Pons (tissue), 1 donor: ENCODE measurements at regions not wholly inside any gene's neighbourhood (a gene's known extent, or its start where the extent isn't known, plus 50 kb on each side); places are given as distances from the start of the nearest gene placed in this dataset.

Experiments
- DNase-seq: peaks from one replicate; pipeline ENCODE4 v3.0.0-alpha.2; 2016; ENCODE audit warnings: low spot score

- no peak for DNase-seq
Observed at GRCh38 chr1:4137621-4138415, 237.7 kb upstream of the C1orf174 start.

DNA sequence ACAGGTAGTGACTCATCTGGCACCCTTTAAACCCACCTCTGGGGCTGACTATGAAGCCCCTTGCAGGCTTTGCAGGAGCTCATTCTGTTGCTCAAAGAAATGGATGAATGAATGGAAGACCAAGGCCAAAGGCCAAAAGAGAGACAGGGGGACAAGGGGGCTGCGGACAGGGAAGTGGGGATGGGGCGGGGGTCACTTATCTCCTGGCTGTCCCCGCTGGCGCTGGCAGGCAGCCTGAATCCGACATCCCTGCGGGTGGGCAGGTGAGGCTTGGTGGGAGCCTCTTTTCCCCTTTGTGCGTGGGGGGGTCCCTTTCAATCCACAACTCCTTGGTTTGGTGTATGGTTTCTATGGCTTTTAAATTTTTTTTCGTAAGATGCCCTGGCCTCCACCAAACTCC is 239.6 kb upstream of the C1orf174 start:
- no peak for DNase-seq

GRCh38 chr1:4140241-4140640 is 240.2 kb upstream of the C1orf174 start:
- DNase-seq, result no peak

GRCh38 chr1:4140821-4141220 is 240.7 kb upstream of the C1orf174 start:
- no peak for DNase-seq

DNA sequence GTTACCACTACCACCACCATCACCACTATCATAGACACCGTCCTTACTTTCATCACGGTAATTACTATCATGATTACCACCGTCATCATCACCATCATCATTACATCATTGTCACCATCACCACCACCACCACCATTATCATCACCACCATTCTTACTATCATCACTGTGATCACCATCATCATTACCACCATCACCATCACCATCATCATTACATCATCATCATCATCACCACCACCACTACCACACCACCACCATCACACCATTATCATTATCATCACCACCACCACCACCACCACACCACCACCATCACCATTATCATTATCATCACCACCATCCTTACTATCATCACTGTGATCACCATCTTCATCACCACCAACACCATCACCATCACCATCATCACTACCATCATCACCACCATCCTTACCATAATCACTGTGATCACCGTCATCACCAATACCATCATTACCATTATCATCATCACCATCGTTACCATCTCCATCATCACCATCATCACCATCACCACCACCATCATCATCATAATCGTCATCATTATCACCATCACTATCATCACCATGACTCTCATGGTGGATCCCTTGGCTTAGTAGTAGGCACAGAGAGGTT is 244.4 kb upstream of the C1orf174 start:
- no peak for DNase-seq

GRCh38 chr1:4146101-4146500 is 246.0 kb upstream of the C1orf174 start:
- no peak for DNase-seq

GRCh38 chr1:4146614-4147013 is 246.5 kb upstream of the C1orf174 start:
- no peak for DNase-seq

- peak; percentile 37 for DNase-seq
Observed at GRCh38 chr1:4147509-4147908, 247.4 kb upstream of the C1orf174 start.

- DNase-seq, result no peak
Observed at GRCh38 chr1:4149281-4149680, 249.2 kb upstream of the C1orf174 start.

DNA sequence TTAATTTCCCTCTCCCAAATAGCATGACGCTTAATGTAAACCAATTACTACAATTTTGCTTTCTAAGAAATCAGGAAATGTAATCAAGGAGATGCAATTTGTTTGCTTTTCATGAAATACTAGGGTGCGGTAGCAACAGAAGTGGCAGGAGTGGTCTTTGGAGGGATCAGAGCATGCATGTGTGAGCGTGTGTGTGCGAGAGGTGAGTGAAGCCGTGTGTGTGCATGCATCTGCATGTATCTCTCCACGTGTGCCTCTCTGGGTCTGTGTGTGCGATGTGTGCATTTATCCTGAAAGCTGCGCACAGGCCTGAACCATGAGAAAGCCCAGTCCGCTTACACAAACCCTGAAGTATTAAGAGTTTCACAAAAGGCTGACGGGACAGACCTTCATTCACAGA is 249.8 kb upstream of the C1orf174 start:
- DNase-seq, result no peak

DNA sequence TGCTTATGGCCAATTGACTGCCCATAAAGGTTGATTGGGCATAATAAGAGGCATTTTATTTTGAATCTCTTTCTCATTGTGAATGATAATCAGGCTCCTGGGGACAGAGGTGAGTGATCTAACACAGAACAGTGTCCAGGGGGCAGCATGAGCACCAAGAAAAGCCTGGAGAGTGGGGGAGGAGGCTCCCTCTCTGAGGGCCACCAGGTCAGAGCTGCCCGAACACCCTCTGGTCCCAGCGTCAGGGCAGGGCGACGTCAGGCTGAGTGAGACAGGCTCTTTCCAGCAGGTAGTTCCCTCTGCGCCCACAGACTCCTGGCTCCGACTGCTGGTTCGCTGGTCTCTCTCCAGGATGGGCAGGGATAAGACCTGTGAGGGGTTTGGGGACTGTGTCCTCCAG is 250.2 kb upstream of the C1orf174 start:
- DNase-seq, result no peak

DNA sequence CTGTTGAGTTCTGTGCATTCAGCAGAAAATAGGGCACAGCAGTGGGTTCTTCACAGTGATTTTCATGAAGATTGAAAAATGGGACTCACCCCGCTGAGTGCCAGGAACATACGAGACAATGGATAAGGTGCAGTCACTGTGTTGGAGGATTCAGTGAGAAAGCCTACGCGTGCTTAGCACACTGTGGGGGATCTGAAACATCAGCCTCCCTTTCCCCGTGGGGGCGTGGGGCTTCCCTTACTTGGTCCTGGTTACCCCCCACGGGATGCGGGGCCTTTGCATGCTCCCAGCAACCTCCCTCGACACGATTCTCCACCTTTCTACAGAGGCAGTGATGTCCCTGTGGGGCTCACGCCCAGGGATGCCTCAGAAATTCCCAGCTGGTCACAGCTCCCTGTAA is 252.2 kb upstream of the C1orf174 start:
- DNase-seq, result no peak

DNA sequence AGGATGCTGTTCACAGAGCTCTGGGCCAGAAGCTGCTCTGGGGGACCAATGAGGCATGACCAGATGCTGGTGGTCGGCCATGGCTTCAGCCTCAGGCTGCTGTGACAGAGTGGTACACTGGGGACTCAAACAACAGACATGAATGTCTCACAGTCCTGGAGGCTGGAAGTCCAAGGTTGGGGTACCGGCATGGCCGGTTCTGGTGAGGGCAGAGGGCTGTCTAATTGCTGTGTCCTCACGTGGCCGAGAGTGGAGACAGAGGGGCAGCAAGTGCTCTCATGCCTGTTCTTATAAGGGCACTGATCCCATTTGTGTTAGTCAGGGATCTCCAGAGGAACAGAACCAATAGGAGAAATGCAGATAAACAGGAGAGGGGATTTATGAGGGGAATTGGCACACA is 253.5 kb upstream of the C1orf174 start:
- DNase-seq, result no peak

DNA sequence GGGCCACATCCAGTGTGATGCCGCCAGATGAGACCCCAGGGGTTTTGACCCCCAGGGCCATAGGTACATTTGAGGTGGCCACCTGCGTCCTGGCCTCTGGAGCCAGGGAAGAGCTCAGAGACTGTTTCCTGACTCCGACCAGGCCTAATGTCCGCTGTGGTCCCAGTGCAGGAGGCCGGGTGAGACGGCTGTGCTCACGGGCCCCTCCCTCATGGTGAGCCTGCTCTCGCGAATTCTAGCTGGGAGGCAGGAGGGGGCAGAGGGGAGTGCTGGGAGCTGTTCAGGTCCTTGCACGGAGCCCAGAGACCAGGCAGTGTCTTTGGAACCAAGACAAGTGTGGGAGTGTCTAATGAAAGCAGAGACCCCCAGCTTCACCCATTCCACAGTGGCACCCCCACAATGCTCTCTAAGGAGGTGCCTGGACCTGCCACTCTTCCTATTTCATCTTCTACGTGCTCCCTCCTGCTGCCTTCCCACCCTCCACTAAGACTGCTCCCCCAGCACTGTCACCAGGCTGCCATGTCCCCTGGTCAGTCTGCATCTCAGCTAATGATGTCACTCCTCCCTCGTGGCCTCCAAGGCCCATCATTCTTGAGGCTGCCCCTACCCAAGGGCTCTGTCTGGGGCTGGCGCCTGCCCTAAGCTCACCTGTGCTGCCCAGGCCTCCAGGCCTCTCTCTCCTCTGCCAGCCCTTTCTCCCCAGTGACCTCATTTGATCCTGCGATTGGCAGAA is 256.3 kb upstream of the C1orf174 start:
- no peak for DNase-seq

DNA sequence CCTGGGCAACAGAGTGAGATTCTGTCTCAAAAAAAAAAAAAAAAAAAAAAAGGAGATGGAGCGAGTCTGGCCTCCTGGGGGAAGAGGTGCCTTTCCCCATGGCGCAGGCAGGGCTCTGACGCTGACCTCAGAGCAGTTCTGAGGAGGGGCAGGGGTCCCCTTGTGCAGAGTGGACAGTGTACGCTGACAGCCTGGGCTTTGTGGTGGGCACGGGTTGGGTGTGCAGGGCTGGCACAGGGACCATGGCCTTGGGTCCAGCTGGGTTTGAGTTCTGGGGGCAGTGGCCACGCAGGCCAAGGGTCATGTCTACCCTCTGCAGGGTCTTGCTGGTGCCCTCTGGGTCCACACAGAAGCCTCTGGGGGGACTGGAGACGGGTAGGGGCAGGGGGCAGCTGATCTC is 260.1 kb upstream of the C1orf174 start:
- DNase-seq, result no peak

DNA sequence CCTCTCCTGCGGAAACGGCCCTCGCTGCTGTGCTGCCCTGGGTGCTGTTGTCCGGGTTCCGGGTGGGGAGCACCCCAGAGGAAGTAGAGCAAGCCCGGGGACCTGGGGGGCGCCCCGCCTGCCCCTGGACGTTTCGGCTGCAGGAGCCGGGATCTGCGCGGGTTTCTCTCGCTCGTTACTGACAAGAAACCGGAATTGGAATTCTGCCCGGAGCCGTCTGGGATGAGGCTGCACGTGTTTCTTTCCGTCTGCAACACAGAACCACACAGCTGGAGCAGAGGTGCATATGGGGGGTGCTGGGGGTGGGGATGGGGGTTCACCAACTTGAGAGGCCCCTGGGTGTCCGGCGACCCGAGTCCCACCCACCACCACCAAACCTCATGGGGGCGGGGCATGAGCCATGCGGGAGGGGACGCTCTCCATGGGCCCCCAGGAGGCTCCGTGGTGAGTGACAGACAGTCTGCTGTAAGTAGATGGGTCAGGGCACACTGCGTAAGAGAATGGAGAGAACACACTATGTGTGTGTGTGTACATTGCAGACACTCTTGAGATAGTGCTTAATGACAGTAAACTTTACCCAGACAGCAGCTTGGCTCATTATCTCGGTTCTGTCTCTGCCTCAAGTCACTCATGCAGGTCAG is 261.4 kb upstream of the C1orf174 start:
- DNase-seq, result no peak

DNA sequence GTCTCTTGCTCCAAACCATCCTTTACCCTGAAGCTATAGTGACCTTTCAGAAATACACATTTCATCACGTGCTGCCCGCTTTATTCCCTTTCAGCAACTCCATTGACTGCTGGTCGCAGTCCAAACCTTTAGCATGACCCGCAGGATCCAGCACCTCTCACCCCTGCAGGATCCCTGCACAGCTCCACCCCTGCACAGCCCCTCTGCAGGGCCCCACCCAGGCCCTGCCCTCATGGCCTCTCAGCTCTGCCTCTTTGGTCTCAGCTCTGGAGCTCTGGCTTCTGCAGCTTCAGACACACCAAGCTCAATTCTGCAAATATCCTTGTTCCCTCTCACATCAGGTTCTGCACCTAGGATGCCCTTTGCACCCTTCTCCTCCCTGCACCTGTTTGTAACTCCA is 264.9 kb upstream of the C1orf174 start:
- no peak for DNase-seq

DNA sequence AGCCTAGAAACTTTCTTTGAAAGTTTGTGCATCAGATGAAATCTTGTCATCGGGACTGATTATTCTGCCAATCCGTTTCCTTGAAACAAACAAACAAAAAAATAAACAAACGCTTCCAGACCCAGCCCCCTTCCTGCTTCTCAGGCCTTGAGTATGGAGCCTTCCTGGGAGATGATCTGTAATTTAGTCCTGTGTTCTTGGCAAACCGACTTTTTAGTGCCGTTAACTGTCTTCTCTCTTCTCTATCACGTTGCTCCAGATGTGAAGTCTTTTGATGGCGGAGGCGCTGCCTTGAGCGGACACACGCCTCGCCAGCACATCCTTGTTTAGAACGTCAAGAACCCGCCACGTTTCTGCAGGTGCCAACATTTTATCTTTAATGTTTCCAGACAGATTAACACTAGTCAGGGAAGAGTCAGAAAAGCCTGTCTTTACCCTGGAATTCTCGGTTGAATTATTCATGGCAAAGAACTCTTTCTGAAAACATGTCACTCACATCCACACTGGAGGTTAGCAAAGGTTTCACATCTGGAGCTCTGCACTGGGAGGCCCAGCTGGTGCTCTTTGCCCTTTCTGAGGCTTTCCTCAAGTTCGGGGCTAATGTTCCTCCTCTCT is 265.7 kb upstream of the C1orf174 start:
- DNase-seq, result no peak

GRCh38 chr1:4166713-4167112 is 266.6 kb upstream of the C1orf174 start:
- DNase-seq, result no peak

DNA sequence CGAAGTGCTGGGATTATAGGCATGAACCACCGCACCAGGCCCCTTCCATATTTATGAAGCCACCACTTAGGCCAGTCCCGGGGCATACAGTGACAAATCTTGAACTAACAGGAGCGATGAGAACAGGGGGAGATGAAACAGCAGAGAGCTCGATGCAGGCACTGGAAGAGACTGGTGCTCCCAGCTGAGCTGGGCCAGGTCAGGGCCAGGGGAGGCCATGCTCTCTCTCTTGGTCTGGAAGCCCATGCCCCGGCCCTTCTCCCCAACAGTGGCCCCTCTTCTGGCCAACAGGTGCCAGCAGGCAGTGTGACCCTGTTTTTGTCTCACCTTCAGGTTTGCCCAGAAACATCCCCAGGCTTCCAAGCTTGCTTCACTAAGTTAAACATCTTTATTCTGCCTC is 269.9 kb upstream of the C1orf174 start:
- no peak for DNase-seq

DNA sequence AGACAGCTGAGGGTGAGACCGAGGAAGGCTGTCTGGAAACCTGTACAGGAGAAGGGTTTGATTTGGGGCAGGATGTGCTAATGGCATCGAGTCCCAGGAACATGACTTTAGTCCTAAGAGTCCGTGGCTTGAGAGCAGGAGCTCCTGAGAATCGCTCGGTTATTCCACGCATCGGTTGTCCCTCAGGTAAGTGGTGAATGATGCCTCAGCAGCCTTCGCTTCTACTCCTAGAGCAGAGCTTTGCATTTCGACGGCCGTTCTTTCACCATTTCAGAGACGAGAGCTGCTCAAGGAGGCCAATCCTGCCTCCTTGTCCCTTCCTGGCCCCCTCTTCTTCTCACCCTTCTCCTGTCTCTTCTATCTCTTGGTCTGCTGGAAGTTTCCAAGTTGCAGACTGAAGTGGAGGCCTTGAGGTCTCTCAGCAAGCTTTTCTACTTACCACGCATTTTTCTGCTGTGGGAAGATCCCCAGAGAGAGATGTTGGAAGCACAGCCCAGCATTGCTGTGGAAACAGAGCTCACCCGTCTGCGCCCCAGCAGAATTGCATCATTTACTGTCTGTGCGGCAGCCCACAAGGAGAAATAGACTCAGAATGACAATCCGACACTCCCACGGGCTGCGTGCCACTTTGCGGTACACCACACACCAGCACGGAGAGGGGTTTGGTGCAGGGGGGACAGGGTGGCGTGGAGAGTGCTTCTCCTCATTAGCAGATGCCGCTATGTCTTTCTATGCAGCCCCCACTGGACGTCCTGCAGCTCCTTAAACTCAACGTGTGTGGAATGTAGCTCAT is 270.7 kb upstream of the C1orf174 start:
- DNase-seq, result no peak
